ENCODE measurements at regions not wholly inside any gene's neighbourhood (a gene's known extent, or its start where the extent isn't known, plus 50 kb on each side); places are given as distances from the start of the nearest gene placed in this dataset.

GRCh38 chr11:104734998-104735397 lies 163.3 kb downstream of the CASP12 start:
- DNase-seq (ENCODE audit: low spot score): no peak
- no peaks in the 10 kb centered on the region for H3K27me3 ChIP-seq (replicated peaks; ENCODE audit: insufficient read depth)
- no peak overlapping the region for H3K27ac ChIP-seq
- H3K36me3 ChIP-seq: no peaks in the 10 kb centered on the region
- H3K4me1 ChIP-seq (replicated peaks): no peaks in the 10 kb centered on the region
- intact Hi-C loops (cut with DNase I): no loop called here
- TF ChIP-seq POLR2AphosphoS5 (IDR thresholded peaks at IDR 0.05) (no peak), POLR2A (IDR thresholded peaks at IDR 0.05) (no peak), CTCF (IDR thresholded peaks at IDR 0.05) (no peak)
- H3K4me3 ChIP-seq: no peak overlapping the region
- H3K9me3 ChIP-seq: no peaks in the 10 kb centered on the region

- no peaks in the 10 kb centered on the region for H3K36me3 ChIP-seq
- no peak overlapping the region for H3K4me3 ChIP-seq
- no peak for DNase-seq (ENCODE audit: low spot score)
- H3K27me3 ChIP-seq (replicated peaks; ENCODE audit: insufficient read depth): no peaks in the 10 kb centered on the region
- no peak overlapping the region for H3K27ac ChIP-seq
- H3K4me1 ChIP-seq (replicated peaks): no peaks in the 10 kb centered on the region
- 83% methylated on average over 1 of the region's 1 CpG for WGBS
- intact Hi-C loops (cut with DNase I): no loop called here
- TF ChIP-seq POLR2A (IDR thresholded peaks at IDR 0.05) (no peak), CTCF (IDR thresholded peaks at IDR 0.05) (no peak), POLR2AphosphoS5 (IDR thresholded peaks at IDR 0.05) (no peak)
- no peaks in the 10 kb centered on the region for H3K9me3 ChIP-seq
Observed at GRCh38 chr11:104731890-104732289, 166.4 kb downstream of the CASP12 start.

- no peaks in the 10 kb centered on the region for H3K36me3 ChIP-seq
- H3K4me1 ChIP-seq (replicated peaks): no peaks in the 10 kb centered on the region
- intact Hi-C loops (cut with DNase I): no loop called here
- no peaks in the 10 kb centered on the region for H3K9me3 ChIP-seq
- no peak for TF ChIP-seq CTCF (IDR thresholded peaks at IDR 0.05)
- TF ChIP-seq POLR2AphosphoS5 (IDR thresholded peaks at IDR 0.05): no peak
- no peak for TF ChIP-seq POLR2A (IDR thresholded peaks at IDR 0.05)
- H3K27ac ChIP-seq: no peak overlapping the region
- DNase-seq (ENCODE audit: low spot score): no peak
- no peak overlapping the region for H3K4me3 ChIP-seq
- H3K27me3 ChIP-seq (replicated peaks; ENCODE audit: insufficient read depth): no peaks in the 10 kb centered on the region
- WGBS: 92% methylated on average over 6 of the region's 6 CpGs
Observed at GRCh38 chr11:104728927-104729326, 169.3 kb downstream of the CASP12 start.

- Histone ChIP-seq H3K9me3 (no peaks in the 10 kb centered on the region), H3K27me3 (replicated peaks; ENCODE audit: insufficient read depth) (no peaks in the 10 kb centered on the region), H3K4me3 (no peak overlapping the region), H3K4me1 (replicated peaks) (no peaks in the 10 kb centered on the region), H3K36me3 (no peaks in the 10 kb centered on the region), H3K27ac (no peak overlapping the region)
- no peak for DNase-seq (ENCODE audit: low spot score)
- TF ChIP-seq POLR2AphosphoS5 (IDR thresholded peaks at IDR 0.05) (no peak), CTCF (IDR thresholded peaks at IDR 0.05) (no peak), POLR2A (IDR thresholded peaks at IDR 0.05) (no peak)
- WGBS: 66% methylated on average over 2 of the region's 2 CpGs
- intact Hi-C loops (cut with DNase I): no loop called here
Observed at GRCh38 chr11:104727768-104728167, 170.5 kb downstream of the CASP12 start.

- intact Hi-C loops (cut with DNase I): no loop called here
- no peak overlapping the region for H3K27ac ChIP-seq
- H3K4me3 ChIP-seq: no peak overlapping the region
- H3K9me3 ChIP-seq: no peaks in the 10 kb centered on the region
- H3K27me3 ChIP-seq (replicated peaks; ENCODE audit: insufficient read depth): no peaks in the 10 kb centered on the region
- WGBS: 89% methylated on average over 1 of the region's 1 CpG
- H3K4me1 ChIP-seq (replicated peaks): no peaks in the 10 kb centered on the region
- H3K36me3 ChIP-seq: no peaks in the 10 kb centered on the region
- DNase-seq (ENCODE audit: low spot score): no peak
- TF ChIP-seq POLR2A (IDR thresholded peaks at IDR 0.05) (no peak), POLR2AphosphoS5 (IDR thresholded peaks at IDR 0.05) (no peak), CTCF (IDR thresholded peaks at IDR 0.05) (no peak)
Observed at GRCh38 chr11:104727095-104727494, 171.2 kb downstream of the CASP12 start.
